GM12873 (cell line): ENCODE measurements at regions not wholly inside any gene's neighbourhood (a gene's known extent, or its start where the extent isn't known, plus 50 kb on each side); places are given as distances from the start of the nearest gene placed in this dataset.

Experiments
- CTCF ChIP-seq: IDR thresholded peaks from 2 replicates; pipeline ENCODE4 v1.5.1; 2012; ENCODE audit warnings: low read depth, mild to moderate bottlenecking, moderate library complexity, low read length, control low read depth; ENCODE audit not compliant: insufficient read depth; ENCODE audit errors: missing control alignments

- TF ChIP-seq CTCF = no peak
Observed at GRCh38 chr20:39812116-39812515, 850.0 kb downstream of the DHX35 start.

- TF ChIP-seq CTCF = no peak
Observed at GRCh38 chr20:39810309-39810708, 848.2 kb downstream of the DHX35 start.

GRCh38 chr20:39808613-39809012 lies 846.5 kb downstream of the DHX35 start:
- TF ChIP-seq CTCF = no peak

GRCh38 chr20:39800548-39800947 lies 838.4 kb downstream of the DHX35 start:
- TF ChIP-seq CTCF = no peak

GRCh38 chr20:39800111-39800510 lies 838.0 kb downstream of the DHX35 start:
- TF ChIP-seq CTCF = no peak

GRCh38 chr20:39799366-39799965 lies 837.3 kb downstream of the DHX35 start:
- TF ChIP-seq CTCF = no peak

GRCh38 chr20:39795401-39796272 lies 833.5 kb downstream of the DHX35 start:
- no peak for TF ChIP-seq CTCF
